Calu3 (cell line): ENCODE measurements at regions not wholly inside any gene's neighbourhood (a gene's known extent, or its start where the extent isn't known, plus 50 kb on each side); places are given as distances from the start of the nearest gene placed in this dataset.
"Not testable (repeated sequence)": the region's sequence is repeated elsewhere in the genome, so short reads cannot be mapped to it uniquely, and the experiment has no call there.

Experiments
- BruUV-seq: library from RNA; stranded (reverse); fragments of 400-500 nt; replicated peaks from 2 replicates; lab custom pipeline; 2021; lab: Mats Ljungman, UMichigan
- CTCF ChIA-PET: fragments of 300-600 bp; sonication (Branson Sonifier 250); formaldehyde crosslinking; loops from one replicate; lab custom pipeline; 2022; ENCODE audit warnings: antibody characterized with exemption; lab: Charles Lee
- DNase-seq: peaks from one replicate; pipeline ENCODE4 v3.0.0; 2022
- H3K27ac Mint-ChIP-seq: one replicate; pipeline ENCODE4 v1.8.0; 2022; ENCODE audit warnings: mixed read lengths; ENCODE audit not compliant: unreplicated experiment
- H3K27me3 Mint-ChIP-seq: one replicate; pipeline ENCODE4 v1.8.0; 2022; ENCODE audit warnings: mixed read lengths; ENCODE audit not compliant: unreplicated experiment
- H3K36me3 Mint-ChIP-seq: one replicate; pipeline ENCODE4 v1.8.0; 2022; ENCODE audit warnings: mild to moderate bottlenecking, moderate library complexity, mixed read lengths; ENCODE audit not compliant: insufficient read depth, unreplicated experiment
- H3K4me1 Mint-ChIP-seq: one replicate; pipeline ENCODE4 v1.8.0; 2022; ENCODE audit warnings: mild to moderate bottlenecking, low read depth, mixed read lengths; ENCODE audit not compliant: unreplicated experiment
- H3K4me3 Mint-ChIP-seq: one replicate; pipeline ENCODE4 v1.8.0; 2022; ENCODE audit warnings: mild to moderate bottlenecking, low read depth, moderate library complexity, mixed read lengths; ENCODE audit not compliant: unreplicated experiment
- H3K9me3 Mint-ChIP-seq: one replicate; pipeline ENCODE4 v1.8.0; 2022; ENCODE audit warnings: low read depth, mixed read lengths; ENCODE audit not compliant: unreplicated experiment
- CTCF ChIP-seq: fragments of 200-600 bp; IDR thresholded peaks from one replicate; pipeline ENCODE4 v1.8.0; 2022; ENCODE audit warnings: antibody characterized with exemption; ENCODE audit not compliant: unreplicated experiment
- intact Hi-C: fragments of 100-400 bp; cut with micrococcal nuclease; formaldehyde crosslinking; loops from one replicate; pipeline ENCODE4 v1.10.0; 2022; ENCODE audit not compliant: unreplicated experiment

GRCh38 chrX:47722260-47722659, 63.3 kb upstream of the UXT start:
- TF ChIP-seq CTCF, result no peak
- BruUV-seq, result no TSS peak
- H3K36me3 Mint-ChIP-seq, result no peaks in the 10 kb centered on the region
- no peak for DNase-seq
- H3K27ac Mint-ChIP-seq, result no peak overlapping the region
- no peak overlapping the region for H3K4me3 Mint-ChIP-seq
- no peaks in the 10 kb centered on the region for H3K4me1 Mint-ChIP-seq
- CTCF ChIA-PET, result no interaction called here
- peaks cover 56% of the 10 kb centered on the region for H3K27me3 Mint-ChIP-seq
- no peaks in the 10 kb centered on the region for H3K9me3 Mint-ChIP-seq
- intact Hi-C loops, result no loop called here

GRCh38 chrX:47715078-47715477, 56.1 kb upstream of the UXT start:
- intact Hi-C loops, H3K4me3 Mint-ChIP-seq, H3K4me1 Mint-ChIP-seq, H3K27ac Mint-ChIP-seq, BruUV-seq, H3K9me3 Mint-ChIP-seq, CTCF ChIA-PET, H3K36me3 Mint-ChIP-seq, DNase-seq: not testable (repeated sequence)
- H3K27me3 Mint-ChIP-seq, result peaks cover 24% of the 10 kb centered on the region

- peaks cover 32% of the 10 kb centered on the region for H3K27me3 Mint-ChIP-seq
- DNase-seq, BruUV-seq, H3K27ac Mint-ChIP-seq, CTCF ChIA-PET, H3K36me3 Mint-ChIP-seq, H3K9me3 Mint-ChIP-seq, H3K4me3 Mint-ChIP-seq, intact Hi-C loops, H3K4me1 Mint-ChIP-seq: not testable (repeated sequence)
Observed at GRCh38 chrX:47712675-47713074, 53.7 kb upstream of the UXT start.

GRCh38 chrX:47710252-47710651, 51.3 kb upstream of the UXT start:
- no peaks in the 10 kb centered on the region for H3K36me3 Mint-ChIP-seq
- no peak for TF ChIP-seq CTCF
- no TSS peak for BruUV-seq
- no peaks in the 10 kb centered on the region for H3K4me1 Mint-ChIP-seq
- H3K9me3 Mint-ChIP-seq, result no peaks in the 10 kb centered on the region
- CTCF ChIA-PET, result no interaction called here
- H3K4me3 Mint-ChIP-seq, result no peak overlapping the region
- H3K27ac Mint-ChIP-seq, result no peak overlapping the region
- intact Hi-C loops, result no loop called here
- peaks cover 56% of the 10 kb centered on the region for H3K27me3 Mint-ChIP-seq
- no peak for DNase-seq
